HEK293 (cell line): ENCODE measurements at regions not wholly inside any gene's neighbourhood (a gene's known extent, or its start where the extent isn't known, plus 50 kb on each side); places are given as distances from the start of the nearest gene placed in this dataset.

Experiments
- CTCF ChIP-seq: fragments of 450-650 bp; formaldehyde crosslinking; IDR thresholded peaks from 2 replicates; pipeline ENCODE4 v1.5.1; 2016; ENCODE audit warnings: missing biosample characterization, missing genetic modification characterization
- HOXD13 ChIP-seq: sonication (generic); formaldehyde crosslinking; IDR thresholded peaks from 2 replicates; pipeline ENCODE4 v1.8.0; 2022; ENCODE audit warnings: missing genetic modification reagents, borderline replicate concordance
- IKZF3 ChIP-seq: fragments of 450-650 bp; IDR thresholded peaks from 2 replicates; pipeline ENCODE4 v1.5.0; 2018; ENCODE audit warnings: missing biosample characterization, mild to moderate bottlenecking, missing genetic modification characterization, moderate library complexity
- KLF10 ChIP-seq: fragments of 450-650 bp; IDR thresholded peaks from 2 replicates; pipeline ENCODE4 v1.5.1; 2018; ENCODE audit warnings: missing biosample characterization, mild to moderate bottlenecking, missing genetic modification characterization
- PBX3 ChIP-seq: sonication (generic); formaldehyde crosslinking; IDR thresholded peaks from 2 replicates; pipeline ENCODE4 v1.8.1; 2022; ENCODE audit warnings: mild to moderate bottlenecking, moderate library complexity, missing genetic modification reagents
- SALL2 ChIP-seq: fragments of 450-650 bp; formaldehyde crosslinking; IDR thresholded peaks from 2 replicates; pipeline ENCODE4 v1.5.0; 2017; ENCODE audit warnings: missing biosample characterization, mild to moderate bottlenecking, missing genetic modification characterization, borderline replicate concordance
- SCRT2 ChIP-seq: fragments of 450-650 bp; formaldehyde crosslinking; IDR thresholded peaks from 2 replicates; pipeline ENCODE4 v1.5.1; 2016; ENCODE audit warnings: missing biosample characterization, missing genetic modification characterization
- ZNF133 ChIP-seq: fragments of 450-650 bp; formaldehyde crosslinking; IDR thresholded peaks from 2 replicates; pipeline ENCODE4 v1.5.1; 2016; ENCODE audit warnings: missing biosample characterization, missing genetic modification characterization
- ZNF19 ChIP-seq: fragments of 450-650 bp; formaldehyde crosslinking; IDR thresholded peaks from 2 replicates; pipeline ENCODE4; 2016; ENCODE audit warnings: missing biosample characterization, missing genetic modification characterization, low read depth
- ZNF214 ChIP-seq: fragments of 450-650 bp; formaldehyde crosslinking; IDR thresholded peaks from 2 replicates; pipeline ENCODE4 v1.5.1; 2017; ENCODE audit warnings: missing biosample characterization, mild to moderate bottlenecking, missing genetic modification characterization, borderline replicate concordance
- ZNF280D ChIP-seq: fragments of 450-650 bp; formaldehyde crosslinking; IDR thresholded peaks from 2 replicates; pipeline ENCODE4 v1.5.1; 2016; ENCODE audit warnings: missing biosample characterization, missing genetic modification characterization
- ZNF311 ChIP-seq: fragments of 450-650 bp; formaldehyde crosslinking; IDR thresholded peaks from 2 replicates; pipeline ENCODE4 v1.5.1; 2017; ENCODE audit warnings: missing biosample characterization, missing genetic modification characterization, borderline replicate concordance
- ZNF488 ChIP-seq: fragments of 450-650 bp; formaldehyde crosslinking; IDR thresholded peaks from 2 replicates; pipeline ENCODE4 v1.5.1; 2016; ENCODE audit warnings: missing biosample characterization, missing genetic modification characterization
- ZNF518A ChIP-seq: fragments of 450-650 bp; formaldehyde crosslinking; conservative IDR thresholded peaks from 2 replicates; pipeline ENCODE4 v1.5.1; 2016; ENCODE audit warnings: low read depth, missing biosample characterization, missing genetic modification characterization
- ZNF521 ChIP-seq: fragments of 450-650 bp; formaldehyde crosslinking; IDR thresholded peaks from 2 replicates; pipeline ENCODE4 v1.5.1; 2017; ENCODE audit warnings: missing biosample characterization, mild to moderate bottlenecking, missing genetic modification characterization
- ZNF530 ChIP-seq: fragments of 450-650 bp; formaldehyde crosslinking; IDR thresholded peaks from 2 replicates; pipeline ENCODE4 v1.5.1; 2016; ENCODE audit warnings: low read depth, missing biosample characterization, missing genetic modification characterization
- ZNF571 ChIP-seq: fragments of 450-650 bp; formaldehyde crosslinking; IDR thresholded peaks from 2 replicates; pipeline ENCODE4 v1.5.0; 2017; ENCODE audit warnings: missing biosample characterization, missing genetic modification characterization
- ZNF654 ChIP-seq: fragments of 450-650 bp; formaldehyde crosslinking; IDR thresholded peaks from 2 replicates; pipeline ENCODE4 v1.5.1; 2016; ENCODE audit warnings: low read depth, missing biosample characterization, missing genetic modification characterization
- ZNF660 ChIP-seq: fragments of 450-650 bp; IDR thresholded peaks from 2 replicates; pipeline ENCODE4 v1.5.1; 2018; ENCODE audit warnings: missing biosample characterization, mild to moderate bottlenecking, missing genetic modification characterization
- ZNF843 ChIP-seq: fragments of 450-650 bp; formaldehyde crosslinking; IDR thresholded peaks from 2 replicates; pipeline ENCODE4 v1.5.1; 2016; ENCODE audit warnings: missing biosample characterization, missing genetic modification characterization
- ZSCAN16 ChIP-seq: fragments of 450-650 bp; formaldehyde crosslinking; IDR thresholded peaks from 2 replicates; pipeline ENCODE4 v1.5.1; 2016; ENCODE audit warnings: missing biosample characterization, missing genetic modification characterization
- ZSCAN30 ChIP-seq: fragments of 450-650 bp; IDR thresholded peaks from 2 replicates; pipeline ENCODE4 v1.5.1; 2018; ENCODE audit warnings: missing biosample characterization, mild to moderate bottlenecking, missing genetic modification characterization, moderate library complexity

- no peak for TF ChIP-seq SALL2 (tag by site-specific recombination)
- TF ChIP-seq ZNF521 (tag by site-specific recombination) = no peak
- peak; percentile 31; the same call in 1 of the 2 replicates for TF ChIP-seq ZSCAN30 (tag by site-specific recombination)
- no peak for TF ChIP-seq ZNF530 (tag by site-specific recombination)
- TF ChIP-seq ZNF571 (tag by site-specific recombination) = no peak
- no peak for TF ChIP-seq ZNF311
- peak; percentile 18; the same call in 1 of the 2 replicates for TF ChIP-seq ZNF660 (tag by site-specific recombination)
- no peak for TF ChIP-seq ZNF19 (tag by site-specific recombination)
- no peak for TF ChIP-seq ZNF843 (tag by site-specific recombination)
- no peak for TF ChIP-seq KLF10 (tag by site-specific recombination)
- no peak for TF ChIP-seq PBX3 (CRISPR knock-in tag)
- no peak for TF ChIP-seq ZSCAN16 (tag by site-specific recombination)
- TF ChIP-seq ZNF654 = peak; percentile 59
- peak; percentile 22; the same call in 1 of the 2 replicates for TF ChIP-seq CTCF (tag by site-specific recombination)
- TF ChIP-seq HOXD13 (CRISPR knock-in tag) = no peak
- TF ChIP-seq SCRT2 (tag by site-specific recombination) = peak; percentile 40; the same call in 1 of the 2 replicates
- TF ChIP-seq ZNF518A (tag by site-specific recombination) = no peak
- TF ChIP-seq ZNF133 (tag by site-specific recombination) = no peak
- TF ChIP-seq ZNF280D (tag by site-specific recombination) = no peak
- TF ChIP-seq ZNF214 (tag by site-specific recombination) = no peak
- TF ChIP-seq IKZF3 = no peak
- no peak for TF ChIP-seq ZNF488 (tag by site-specific recombination)
Observed at GRCh38 chr6:144931172-144932035, 646.3 kb downstream of the UTRN start (continued).
